ENCODE measurements at regions not wholly inside any gene's neighbourhood (a gene's known extent, or its start where the extent isn't known, plus 50 kb on each side); places are given as distances from the start of the nearest gene placed in this dataset.
"Not testable (repeated sequence)": the region's sequence is repeated elsewhere in the genome, so short reads cannot be mapped to it uniquely, and the experiment has no call there.

- Histone ChIP-seq H3K9me3 (no peaks in the 10 kb centered on the region), H3K4me3 (no peak overlapping the region), H3K36me3 (no peaks in the 10 kb centered on the region), H3K27ac (no peak overlapping the region), H3K4me1 (no peaks in the 10 kb centered on the region), H3K27me3 (no peaks in the 10 kb centered on the region)
- intact Hi-C loops (cut with DNase I), result no loop called here
- DNase-seq (no peak), ATAC-seq (no peak)
- no peak for TF ChIP-seq POLR2A (IDR thresholded peaks at IDR 0.05)
- no peak for TF ChIP-seq CTCF (IDR thresholded peaks at IDR 0.05)
- WGBS (ENCODE audit: insufficient coverage, low coverage, low lambda C conversion rate, missing lambda C conversion rate), result 49% methylated on average over 2 of the region's 2 CpGs
Measured at GRCh38 chrX:44674906-44675305, 132.2 kb upstream of the FUNDC1 start.

DNA sequence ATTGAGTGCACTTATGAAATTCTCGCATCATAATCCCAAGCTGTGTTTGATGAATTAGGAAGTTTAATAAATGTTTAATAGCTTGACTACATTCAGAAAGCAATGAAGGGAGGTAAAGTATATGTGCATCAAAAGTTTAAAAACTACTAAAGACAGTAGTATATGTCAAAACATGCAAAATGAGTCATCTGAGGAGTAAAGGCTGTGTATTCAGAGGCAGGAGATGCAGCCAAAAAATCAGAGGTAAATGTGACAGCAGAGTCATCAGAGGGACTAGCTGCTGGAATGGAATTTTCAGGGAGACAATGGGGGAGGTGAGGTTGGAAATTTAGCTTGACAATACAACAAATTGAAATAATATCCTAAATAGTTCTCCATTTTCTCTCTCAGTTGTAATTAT lies 127.0 kb upstream of the FUNDC1 start:
- DNase-seq (no peak), ATAC-seq (no peak)
- Histone ChIP-seq H3K36me3 (no peaks in the 10 kb centered on the region), H3K27me3 (no peaks in the 10 kb centered on the region), H3K27ac (no peak overlapping the region), H3K9me3 (no peaks in the 10 kb centered on the region), H3K4me3 (no peak overlapping the region), H3K4me1 (no peaks in the 10 kb centered on the region)
- intact Hi-C loops (cut with DNase I), result no loop called here
- WGBS (ENCODE audit: insufficient coverage, low coverage, low lambda C conversion rate, missing lambda C conversion rate), result 69% methylated on average over 1 of the region's 1 CpG
- TF ChIP-seq CTCF (IDR thresholded peaks at IDR 0.05), result no peak
- TF ChIP-seq POLR2A (IDR thresholded peaks at IDR 0.05), result no peak

DNA sequence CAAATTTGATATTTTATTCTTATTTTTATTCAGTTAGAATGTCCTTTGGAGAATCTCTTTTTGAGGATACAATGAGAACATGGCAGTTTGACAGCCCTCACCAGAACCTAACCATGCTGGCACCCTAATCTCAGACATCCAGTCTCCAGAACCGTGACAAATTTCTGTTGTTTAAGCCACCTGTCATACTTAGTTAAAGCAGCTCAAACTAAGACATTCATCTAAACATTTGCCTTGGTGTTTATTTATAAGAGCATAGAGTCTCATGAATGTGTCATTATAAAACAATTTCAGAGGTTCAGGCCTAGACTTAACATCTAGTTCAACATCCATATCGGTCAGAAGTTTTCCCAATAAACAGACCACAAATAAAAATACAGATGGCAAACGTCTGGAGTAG lies 125.1 kb upstream of the FUNDC1 start:
- TF ChIP-seq POLR2A (IDR thresholded peaks at IDR 0.05), result no peak
- TF ChIP-seq CTCF (IDR thresholded peaks at IDR 0.05), result no peak
- WGBS (ENCODE audit: insufficient coverage, low coverage, low lambda C conversion rate, missing lambda C conversion rate), result 50% methylated on average over 3 of the region's 3 CpGs
- intact Hi-C loops (cut with DNase I), result no loop called here
- ATAC-seq (no peak), DNase-seq (no peak)
- H3K4me1 ChIP-seq, result no peaks in the 10 kb centered on the region
- no peak overlapping the region for H3K27ac ChIP-seq
- no peak overlapping the region for H3K4me3 ChIP-seq
- no peaks in the 10 kb centered on the region for H3K36me3 ChIP-seq
- H3K27me3 ChIP-seq, result no peaks in the 10 kb centered on the region
- H3K9me3 ChIP-seq, result no peaks in the 10 kb centered on the region

DNA sequence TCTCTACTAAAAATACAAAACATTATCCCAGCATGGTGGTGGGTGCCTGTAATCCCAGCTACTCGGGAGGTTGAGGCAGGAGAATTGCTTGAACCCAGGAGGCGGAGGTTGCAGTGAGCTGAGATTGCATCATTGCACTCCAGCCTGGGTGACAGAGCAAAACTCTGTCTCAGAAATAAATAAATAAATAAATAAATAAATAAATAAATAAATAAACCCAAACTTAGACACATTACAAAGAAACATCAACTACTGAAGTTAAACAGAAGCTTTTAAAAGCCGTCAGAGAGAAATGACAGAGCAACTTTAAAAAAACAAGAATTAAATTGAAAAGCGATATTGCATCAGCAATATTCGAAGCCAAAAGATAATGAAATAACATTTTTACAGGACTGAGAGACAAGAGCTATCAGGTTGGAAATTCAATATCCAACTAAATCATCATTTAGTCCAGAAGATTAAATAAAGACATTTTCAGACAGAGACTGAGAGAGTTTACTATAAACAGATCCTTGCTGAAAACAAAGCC lies 115.1 kb upstream of the FUNDC1 start:
- intact Hi-C loops (cut with DNase I); H3K36me3 ChIP-seq; H3K4me1 ChIP-seq; ATAC-seq; H3K9me3 ChIP-seq; H3K27me3 ChIP-seq; DNase-seq; H3K4me3 ChIP-seq; H3K27ac ChIP-seq: not testable (repeated sequence)
- 80% methylated on average over 5 of the region's 5 CpGs for WGBS (ENCODE audit: insufficient coverage, low coverage, low lambda C conversion rate, missing lambda C conversion rate)

- TF ChIP-seq CTCF (IDR thresholded peaks at IDR 0.05) (no peak), POLR2A (IDR thresholded peaks at IDR 0.05) (no peak)
- Histone ChIP-seq H3K27ac (no peak overlapping the region), H3K9me3 (no peaks in the 10 kb centered on the region), H3K36me3 (no peaks in the 10 kb centered on the region), H3K4me3 (no peak overlapping the region), H3K4me1 (no peaks in the 10 kb centered on the region), H3K27me3 (no peaks in the 10 kb centered on the region)
- DNase-seq (no peak), ATAC-seq (no peak)
- intact Hi-C loops (cut with DNase I), result no loop called here
- 21% methylated on average over 2 of the region's 2 CpGs for WGBS (ENCODE audit: insufficient coverage, low coverage, low lambda C conversion rate, missing lambda C conversion rate)
Measured at GRCh38 chrX:44651358-44651757, 108.7 kb upstream of the FUNDC1 start.
